ENCODE measurements at regions not wholly inside any gene's neighbourhood (a gene's known extent, or its start where the extent isn't known, plus 50 kb on each side); places are given as distances from the start of the nearest gene placed in this dataset.

DNA sequence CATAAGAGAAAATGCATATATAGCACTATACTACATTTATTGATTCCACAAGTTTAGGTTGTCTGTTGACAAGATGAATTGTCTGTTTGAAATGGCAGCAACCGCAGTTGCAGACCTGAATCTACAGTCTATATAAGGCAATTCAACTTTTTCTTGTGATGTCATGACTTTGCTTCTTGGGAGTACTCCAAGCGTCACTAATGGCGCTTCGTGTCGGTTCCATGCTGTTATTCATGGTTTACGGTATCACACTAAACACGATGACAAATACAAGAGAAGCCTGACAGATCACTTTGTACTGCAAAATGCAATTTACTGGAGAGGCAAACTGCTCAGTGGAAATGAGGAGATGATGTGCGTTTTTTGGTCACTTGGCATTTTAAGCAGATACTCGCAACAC is 280.3 kb upstream of the TCF21 start:
- intact Hi-C loops (cut with DNase I) = no loop called here
- Histone ChIP-seq H3K9me3 (no peaks in the 10 kb centered on the region), H3K27ac (no peak overlapping the region), H3K27me3 (no peaks in the 10 kb centered on the region), H3K4me3 (no peak overlapping the region), H3K36me3 (no peaks in the 10 kb centered on the region), H3K4me1 (no peaks in the 10 kb centered on the region)
- DNase-seq (no peak), ATAC-seq (no peak)
- TF ChIP-seq, protein P1, sequence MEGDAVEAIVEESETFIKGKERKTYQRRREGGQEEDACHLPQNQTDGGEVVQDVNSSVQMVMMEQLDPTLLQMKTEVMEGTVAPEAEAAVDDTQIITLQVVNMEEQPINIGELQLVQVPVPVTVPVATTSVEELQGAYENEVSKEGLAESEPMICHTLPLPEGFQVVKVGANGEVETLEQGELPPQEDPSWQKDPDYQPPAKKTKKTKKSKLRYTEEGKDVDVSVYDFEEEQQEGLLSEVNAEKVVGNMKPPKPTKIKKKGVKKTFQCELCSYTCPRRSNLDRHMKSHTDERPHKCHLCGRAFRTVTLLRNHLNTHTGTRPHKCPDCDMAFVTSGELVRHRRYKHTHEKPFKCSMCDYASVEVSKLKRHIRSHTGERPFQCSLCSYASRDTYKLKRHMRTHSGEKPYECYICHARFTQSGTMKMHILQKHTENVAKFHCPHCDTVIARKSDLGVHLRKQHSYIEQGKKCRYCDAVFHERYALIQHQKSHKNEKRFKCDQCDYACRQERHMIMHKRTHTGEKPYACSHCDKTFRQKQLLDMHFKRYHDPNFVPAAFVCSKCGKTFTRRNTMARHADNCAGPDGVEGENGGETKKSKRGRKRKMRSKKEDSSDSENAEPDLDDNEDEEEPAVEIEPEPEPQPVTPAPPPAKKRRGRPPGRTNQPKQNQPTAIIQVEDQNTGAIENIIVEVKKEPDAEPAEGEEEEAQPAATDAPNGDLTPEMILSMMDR (IDR thresholded peaks at IDR 0.05) = no peak

DNA sequence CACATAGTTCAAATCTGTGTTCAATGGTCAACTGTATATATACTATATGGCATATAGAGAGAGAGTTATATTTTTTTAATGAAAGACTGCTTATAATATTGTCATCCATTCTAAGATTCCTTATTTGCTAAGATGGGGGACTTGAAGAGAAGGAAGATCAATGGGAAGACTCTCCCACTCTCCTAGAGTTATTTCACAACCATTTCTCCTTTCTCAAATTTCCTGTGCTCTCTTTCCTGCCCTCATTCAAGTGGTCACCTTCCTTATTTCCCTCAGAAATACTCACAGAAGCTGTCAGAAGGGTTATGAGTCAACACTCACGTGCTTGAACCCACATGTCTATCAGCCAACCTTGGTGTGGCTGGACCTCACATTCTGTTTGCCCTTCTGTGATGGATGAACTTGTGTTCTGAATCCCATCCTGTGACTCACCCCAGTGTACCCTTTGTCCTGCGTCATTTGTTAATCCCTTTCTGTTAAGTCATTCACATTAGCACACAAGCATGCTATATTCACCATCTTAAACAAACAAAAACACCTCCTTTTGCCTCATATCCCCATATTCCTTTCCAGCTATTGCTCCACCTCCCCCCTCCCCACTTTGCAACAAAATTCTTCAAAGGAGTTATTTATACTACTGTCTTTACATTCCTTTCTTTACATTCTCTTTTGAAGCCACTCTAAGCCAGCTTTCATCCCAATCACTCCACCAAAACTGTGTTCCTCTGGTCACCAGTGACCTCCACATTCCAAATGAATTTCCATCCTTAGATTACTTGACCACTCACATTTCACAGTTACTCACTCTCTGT is 279.3 kb upstream of the TCF21 start:
- TF ChIP-seq, protein P1 (IDR thresholded peaks at IDR 0.05) = no peak
- intact Hi-C loops (cut with DNase I) = no loop called here
- no peaks in the 10 kb centered on the region for H3K4me1 ChIP-seq
- no peak overlapping the region for H3K27ac ChIP-seq
- no peak for ATAC-seq
- DNase-seq = no peak
- no peaks in the 10 kb centered on the region for H3K27me3 ChIP-seq
- no peaks in the 10 kb centered on the region for H3K36me3 ChIP-seq
- H3K9me3 ChIP-seq = no peaks in the 10 kb centered on the region
- H3K4me3 ChIP-seq = no peak overlapping the region

DNA sequence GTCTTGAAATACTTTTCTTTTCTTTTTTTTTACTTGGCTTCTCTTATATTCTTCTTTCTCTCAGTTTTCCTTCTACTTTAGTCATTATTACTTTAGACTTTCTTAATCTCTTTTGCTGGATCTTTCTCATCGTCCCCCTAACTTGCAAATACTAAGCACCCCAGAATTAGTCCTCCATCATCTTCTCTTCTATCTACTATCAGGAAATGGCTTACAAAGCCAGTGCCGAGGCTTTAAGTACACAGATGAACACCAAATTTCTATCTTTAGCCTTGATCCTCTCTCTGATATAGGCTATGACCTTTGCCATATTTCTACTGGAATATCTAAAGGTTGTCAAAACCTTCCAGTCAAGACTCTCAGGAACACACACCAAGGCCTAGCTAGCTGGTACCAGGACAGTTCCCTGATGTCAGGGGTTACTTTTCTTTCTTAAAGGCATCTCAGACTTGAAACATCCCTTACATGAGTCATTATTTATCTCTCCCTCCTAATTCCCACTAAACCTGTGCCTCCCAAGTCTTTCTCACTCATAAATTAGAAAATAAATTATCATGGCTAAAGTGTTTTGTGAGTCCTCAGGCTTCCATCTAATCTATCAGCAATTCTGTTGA is 278.6 kb upstream of the TCF21 start:
- no peak for ATAC-seq
- Histone ChIP-seq H3K4me1 (no peaks in the 10 kb centered on the region), H3K4me3 (no peak overlapping the region), H3K9me3 (no peaks in the 10 kb centered on the region), H3K27ac (no peak overlapping the region), H3K36me3 (no peaks in the 10 kb centered on the region), H3K27me3 (no peaks in the 10 kb centered on the region)
- TF ChIP-seq, protein P1 (IDR thresholded peaks at IDR 0.05) = no peak
- intact Hi-C loops (cut with DNase I) = no loop called here
- no peak for DNase-seq

DNA sequence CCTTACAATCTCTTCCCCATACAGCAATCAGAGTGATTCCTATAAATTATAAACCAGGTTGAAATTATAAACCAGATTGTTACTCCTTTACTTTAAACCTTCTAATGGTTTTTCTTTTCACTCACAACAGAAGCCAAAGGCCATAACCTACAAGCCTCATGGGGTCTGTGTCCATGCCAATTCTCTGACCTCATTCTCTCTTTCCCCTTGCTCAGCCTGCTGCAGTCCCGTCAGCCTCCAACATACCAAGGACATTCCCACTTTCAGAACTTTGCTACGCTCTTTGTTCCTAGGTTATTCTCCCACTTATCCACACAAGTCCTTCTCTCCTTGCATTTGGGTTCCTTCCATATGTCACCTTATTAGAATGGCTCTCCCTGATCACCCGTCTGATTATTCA is 277.9 kb upstream of the TCF21 start:
- Histone ChIP-seq H3K27ac (no peak overlapping the region), H3K9me3 (no peaks in the 10 kb centered on the region), H3K4me1 (no peaks in the 10 kb centered on the region), H3K36me3 (no peaks in the 10 kb centered on the region), H3K27me3 (no peaks in the 10 kb centered on the region), H3K4me3 (no peak overlapping the region)
- intact Hi-C loops (cut with DNase I) = no loop called here
- no peak for ATAC-seq
- DNase-seq = no peak
- TF ChIP-seq, protein P1 (IDR thresholded peaks at IDR 0.05) = no peak

DNA sequence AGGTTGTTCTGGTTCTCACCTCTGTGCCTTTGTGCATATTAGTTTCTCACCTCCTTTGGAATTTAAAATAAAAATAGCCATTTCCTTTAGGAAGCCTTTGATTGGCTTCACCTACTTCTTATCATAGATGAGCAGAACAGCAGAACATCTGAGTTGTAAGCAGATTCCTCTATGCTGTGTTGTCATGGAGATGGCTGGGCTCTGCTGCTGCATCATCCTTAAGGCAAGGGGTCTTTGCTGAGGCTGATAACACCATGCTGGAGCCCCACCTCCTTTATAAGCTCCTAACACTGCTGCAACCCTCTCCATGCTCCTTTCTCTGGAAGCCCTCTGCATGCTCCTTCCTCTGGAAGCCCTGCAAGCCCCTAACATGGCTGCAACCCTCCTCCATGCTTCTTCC is 276.5 kb upstream of the TCF21 start:
- no peaks in the 10 kb centered on the region for H3K27me3 ChIP-seq
- DNase-seq (no peak), ATAC-seq (no peak)
- H3K4me1 ChIP-seq = no peaks in the 10 kb centered on the region
- H3K9me3 ChIP-seq = no peaks in the 10 kb centered on the region
- H3K36me3 ChIP-seq = no peaks in the 10 kb centered on the region
- H3K4me3 ChIP-seq = no peak overlapping the region
- intact Hi-C loops (cut with DNase I) = no loop called here
- TF ChIP-seq, protein P1 (IDR thresholded peaks at IDR 0.05) = no peak
- H3K27ac ChIP-seq = no peak overlapping the region
